ENCODE measurements at regions not wholly inside any gene's neighbourhood (a gene's known extent, or its start where the extent isn't known, plus 50 kb on each side); places are given as distances from the start of the nearest gene placed in this dataset.

GRCh38 chr1:29708381-29708780, 472.1 kb downstream of the PTPRU start:
- no peaks in the 10 kb centered on the region for H3K36me3 Mint-ChIP-seq (ENCODE audit: low read depth)
- H3K9me3 Mint-ChIP-seq, result no peaks in the 10 kb centered on the region
- H3K4me3 Mint-ChIP-seq, result no peak overlapping the region
- peak overlapping the region; percentile 83 for H3K27ac Mint-ChIP-seq
- peaks cover 51% of the 10 kb centered on the region for H3K4me1 Mint-ChIP-seq
- H3K27me3 Mint-ChIP-seq, result peaks cover 13% of the 10 kb centered on the region
- no peak for DNase-seq
- intact Hi-C loops (cut with micrococcal nuclease), result no loop called here

- H3K36me3 Mint-ChIP-seq (ENCODE audit: low read depth), result no peaks in the 10 kb centered on the region
- no peaks in the 10 kb centered on the region for H3K9me3 Mint-ChIP-seq
- intact Hi-C loops (cut with micrococcal nuclease), result loop anchor here (1.0 kb wide), 2 partner anchors 19 to 142 kb away; no protein-coding TSS in a partner anchor
- H3K27ac Mint-ChIP-seq, result peak overlapping the region; percentile 83
- H3K4me3 Mint-ChIP-seq, result no peak overlapping the region
- peaks cover 46% of the 10 kb centered on the region for H3K4me1 Mint-ChIP-seq
- no peak for DNase-seq
- peaks cover 15% of the 10 kb centered on the region for H3K27me3 Mint-ChIP-seq
Observed at GRCh38 chr1:29707796-29708195, 471.5 kb downstream of the PTPRU start.

- Mint-ChIP-seq H3K9me3 (no peaks in the 10 kb centered on the region), H3K27ac (peak overlapping the region; percentile 50), H3K4me3 (peak overlapping the region; percentile 20), H3K27me3 (peaks cover 16% of the 10 kb centered on the region), H3K36me3 (ENCODE audit: low read depth) (no peaks in the 10 kb centered on the region), H3K4me1 (peaks cover 37% of the 10 kb centered on the region)
- intact Hi-C loops (cut with micrococcal nuclease), result loop anchor here (1.0 kb wide), 2 partner anchors 19 to 142 kb away; no protein-coding TSS in a partner anchor
- DNase-seq, result peak; percentile 92
Observed at GRCh38 chr1:29706936-29707335, 470.6 kb downstream of the PTPRU start.

GRCh38 chr1:29704430-29704829, 468.1 kb downstream of the PTPRU start:
- peaks cover 20% of the 10 kb centered on the region for H3K27me3 Mint-ChIP-seq
- H3K4me1 Mint-ChIP-seq, result peaks cover 19% of the 10 kb centered on the region
- H3K27ac Mint-ChIP-seq, result no peak overlapping the region
- H3K4me3 Mint-ChIP-seq, result no peak overlapping the region
- DNase-seq, result no peak
- intact Hi-C loops (cut with micrococcal nuclease), result no loop called here
- no peaks in the 10 kb centered on the region for H3K9me3 Mint-ChIP-seq
- H3K36me3 Mint-ChIP-seq (ENCODE audit: low read depth), result no peaks in the 10 kb centered on the region

- Mint-ChIP-seq H3K9me3 (no peaks in the 10 kb centered on the region), H3K27me3 (peaks cover 21% of the 10 kb centered on the region), H3K27ac (no peak overlapping the region), H3K36me3 (ENCODE audit: low read depth) (no peaks in the 10 kb centered on the region), H3K4me1 (peaks cover 13% of the 10 kb centered on the region), H3K4me3 (no peak overlapping the region)
- no peak for DNase-seq
- intact Hi-C loops (cut with micrococcal nuclease), result no loop called here
Observed at GRCh38 chr1:29703596-29704370, 467.5 kb downstream of the PTPRU start.

GRCh38 chr1:29700491-29700890, 464.2 kb downstream of the PTPRU start:
- Mint-ChIP-seq H3K9me3 (no peaks in the 10 kb centered on the region), H3K4me3 (no peak overlapping the region), H3K27me3 (peaks cover 13% of the 10 kb centered on the region), H3K4me1 (no peaks in the 10 kb centered on the region), H3K27ac (no peak overlapping the region), H3K36me3 (ENCODE audit: low read depth) (no peaks in the 10 kb centered on the region)
- intact Hi-C loops (cut with micrococcal nuclease), result no loop called here
- DNase-seq, result no peak

GRCh38 chr1:29698626-29699025, 462.3 kb downstream of the PTPRU start:
- H3K27me3 Mint-ChIP-seq, result peaks cover 8% of the 10 kb centered on the region
- H3K4me1 Mint-ChIP-seq, result no peaks in the 10 kb centered on the region
- no peak overlapping the region for H3K27ac Mint-ChIP-seq
- H3K4me3 Mint-ChIP-seq, result no peak overlapping the region
- no peaks in the 10 kb centered on the region for H3K9me3 Mint-ChIP-seq
- DNase-seq, result no peak
- intact Hi-C loops (cut with micrococcal nuclease), result no loop called here
- no peaks in the 10 kb centered on the region for H3K36me3 Mint-ChIP-seq (ENCODE audit: low read depth)

GRCh38 chr1:29698033-29698432, 461.7 kb downstream of the PTPRU start:
- Mint-ChIP-seq H3K27ac (no peak overlapping the region), H3K4me3 (no peak overlapping the region), H3K36me3 (ENCODE audit: low read depth) (no peaks in the 10 kb centered on the region), H3K27me3 (peaks cover 10% of the 10 kb centered on the region), H3K9me3 (no peaks in the 10 kb centered on the region), H3K4me1 (no peaks in the 10 kb centered on the region)
- no peak for DNase-seq
- intact Hi-C loops (cut with micrococcal nuclease), result no loop called here

- H3K4me1 Mint-ChIP-seq, result no peaks in the 10 kb centered on the region
- H3K27me3 Mint-ChIP-seq, result peaks cover 6% of the 10 kb centered on the region
- no peak for DNase-seq
- no peaks in the 10 kb centered on the region for H3K9me3 Mint-ChIP-seq
- H3K36me3 Mint-ChIP-seq (ENCODE audit: low read depth), result no peaks in the 10 kb centered on the region
- H3K27ac Mint-ChIP-seq, result no peak overlapping the region
- intact Hi-C loops (cut with micrococcal nuclease), result no loop called here
- H3K4me3 Mint-ChIP-seq, result no peak overlapping the region
Observed at GRCh38 chr1:29697391-29697780, 461.1 kb downstream of the PTPRU start.

GRCh38 chr1:29696656-29697390, 460.5 kb downstream of the PTPRU start:
- Mint-ChIP-seq H3K36me3 (ENCODE audit: low read depth) (no peaks in the 10 kb centered on the region), H3K4me3 (no peak overlapping the region), H3K9me3 (no peaks in the 10 kb centered on the region), H3K27ac (no peak overlapping the region), H3K27me3 (peaks cover 6% of the 10 kb centered on the region), H3K4me1 (no peaks in the 10 kb centered on the region)
- DNase-seq, result no peak
- intact Hi-C loops (cut with micrococcal nuclease), result no loop called here

- Mint-ChIP-seq H3K27ac (no peak overlapping the region), H3K4me1 (no peaks in the 10 kb centered on the region), H3K4me3 (no peak overlapping the region), H3K36me3 (ENCODE audit: low read depth) (no peaks in the 10 kb centered on the region), H3K9me3 (no peaks in the 10 kb centered on the region), H3K27me3 (peaks cover 10% of the 10 kb centered on the region)
- intact Hi-C loops (cut with micrococcal nuclease), result no loop called here
- no peak for DNase-seq
Observed at GRCh38 chr1:29695803-29696202, 459.5 kb downstream of the PTPRU start.

- H3K27me3 Mint-ChIP-seq, result peaks cover 10% of the 10 kb centered on the region
Observed at GRCh38 chr1:29695036-29695435, 458.7 kb downstream of the PTPRU start.

GRCh38 chr1:29691499-29691898, 455.2 kb downstream of the PTPRU start:
- no peak overlapping the region for H3K4me3 Mint-ChIP-seq
- peaks cover 8% of the 10 kb centered on the region for H3K27me3 Mint-ChIP-seq
- H3K9me3 Mint-ChIP-seq, result no peaks in the 10 kb centered on the region
- DNase-seq, result no peak
- intact Hi-C loops (cut with micrococcal nuclease), result no loop called here
- H3K36me3 Mint-ChIP-seq (ENCODE audit: low read depth), result no peaks in the 10 kb centered on the region
- H3K27ac Mint-ChIP-seq, result no peak overlapping the region
- peaks cover 29% of the 10 kb centered on the region for H3K4me1 Mint-ChIP-seq

More at GRCh38 chr1:29695036-29695435, 458.7 kb downstream of the PTPRU start:
- no peak overlapping the region for H3K4me3 Mint-ChIP-seq
- H3K4me1 Mint-ChIP-seq, result no peaks in the 10 kb centered on the region
- DNase-seq, result no peak
- no peak overlapping the region for H3K27ac Mint-ChIP-seq
- no peaks in the 10 kb centered on the region for H3K9me3 Mint-ChIP-seq
- no peaks in the 10 kb centered on the region for H3K36me3 Mint-ChIP-seq (ENCODE audit: low read depth)
- intact Hi-C loops (cut with micrococcal nuclease), result no loop called here

GRCh38 chr1:29690156-29690555, 453.8 kb downstream of the PTPRU start:
- intact Hi-C loops (cut with micrococcal nuclease), result no loop called here
- Mint-ChIP-seq H3K27me3 (peaks cover 8% of the 10 kb centered on the region), H3K27ac (no peak overlapping the region), H3K4me1 (peaks cover 29% of the 10 kb centered on the region), H3K36me3 (ENCODE audit: low read depth) (no peaks in the 10 kb centered on the region), H3K4me3 (no peak overlapping the region), H3K9me3 (no peaks in the 10 kb centered on the region)
- DNase-seq, result no peak

Data from activated CD4-positive, alpha-beta T cell treated with anti-CD3 and anti-CD28 coated beads, Interleukin-2, amount 10 ng/mL, durations not matched to agents 24 days and 14 days (primary cell).